ENCODE measurements at regions not wholly inside any gene's neighbourhood (a gene's known extent, or its start where the extent isn't known, plus 50 kb on each side); places are given as distances from the start of the nearest gene placed in this dataset.

DNA sequence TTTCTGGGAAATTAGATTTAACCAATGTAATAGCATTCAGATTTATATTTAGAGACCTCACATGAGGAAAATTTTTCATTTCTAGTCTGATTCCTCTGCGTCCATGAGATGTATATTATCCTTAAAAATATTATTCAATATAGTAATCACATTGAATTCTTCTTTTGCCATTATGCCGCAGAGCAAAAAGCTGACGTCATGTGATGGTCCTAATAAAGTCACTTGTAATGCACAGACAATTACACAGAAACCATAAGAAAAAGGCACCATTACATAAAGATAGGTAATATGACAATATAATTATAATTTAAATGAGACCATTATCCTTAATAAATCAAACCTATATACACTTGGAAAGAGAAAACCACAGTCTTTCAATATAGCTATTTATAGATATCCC is 1021.5 kb downstream of the PCDH9 start:
- no peak overlapping the region for H3K4me3 Mint-ChIP-seq
- H3K4me3 ChIP-seq: no peak overlapping the region
- TF ChIP-seq EZH2 (IDR thresholded peaks at IDR 0.05; ENCODE audit: low read depth, unreplicated experiment): no peak
- TF ChIP-seq, protein P1, sequence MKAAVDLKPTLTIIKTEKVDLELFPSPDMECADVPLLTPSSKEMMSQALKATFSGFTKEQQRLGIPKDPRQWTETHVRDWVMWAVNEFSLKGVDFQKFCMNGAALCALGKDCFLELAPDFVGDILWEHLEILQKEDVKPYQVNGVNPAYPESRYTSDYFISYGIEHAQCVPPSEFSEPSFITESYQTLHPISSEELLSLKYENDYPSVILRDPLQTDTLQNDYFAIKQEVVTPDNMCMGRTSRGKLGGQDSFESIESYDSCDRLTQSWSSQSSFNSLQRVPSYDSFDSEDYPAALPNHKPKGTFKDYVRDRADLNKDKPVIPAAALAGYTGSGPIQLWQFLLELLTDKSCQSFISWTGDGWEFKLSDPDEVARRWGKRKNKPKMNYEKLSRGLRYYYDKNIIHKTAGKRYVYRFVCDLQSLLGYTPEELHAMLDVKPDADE (IDR thresholded peaks at IDR 0.05): no peak
- TF ChIP-seq JUNB (IDR thresholded peaks at IDR 0.05; ENCODE audit: unreplicated experiment): no peak
- TF ChIP-seq STAT1 (IDR thresholded peaks at IDR 0.05; ENCODE audit: unreplicated experiment): no peak
- no peak for TF ChIP-seq REST (IDR thresholded peaks at IDR 0.05; ENCODE audit: unreplicated experiment)
- no peak for TF ChIP-seq CREB1 (CRISPR knock-in tag; IDR thresholded peaks at IDR 0.05; ENCODE audit: low read depth)
- no peak for TF ChIP-seq POLR2AphosphoS5 (IDR thresholded peaks at IDR 0.05; ENCODE audit: low read depth)
- TF ChIP-seq EZH2phosphoT487 (IDR thresholded peaks at IDR 0.05; ENCODE audit: unreplicated experiment): no peak
- no peak for TF ChIP-seq ZNF114 (CRISPR knock-in tag; IDR thresholded peaks at IDR 0.05)
- TF ChIP-seq ZNF331 (CRISPR knock-in tag; IDR thresholded peaks at IDR 0.05; ENCODE audit: low read depth): no peak
- TF ChIP-seq, protein P2, sequence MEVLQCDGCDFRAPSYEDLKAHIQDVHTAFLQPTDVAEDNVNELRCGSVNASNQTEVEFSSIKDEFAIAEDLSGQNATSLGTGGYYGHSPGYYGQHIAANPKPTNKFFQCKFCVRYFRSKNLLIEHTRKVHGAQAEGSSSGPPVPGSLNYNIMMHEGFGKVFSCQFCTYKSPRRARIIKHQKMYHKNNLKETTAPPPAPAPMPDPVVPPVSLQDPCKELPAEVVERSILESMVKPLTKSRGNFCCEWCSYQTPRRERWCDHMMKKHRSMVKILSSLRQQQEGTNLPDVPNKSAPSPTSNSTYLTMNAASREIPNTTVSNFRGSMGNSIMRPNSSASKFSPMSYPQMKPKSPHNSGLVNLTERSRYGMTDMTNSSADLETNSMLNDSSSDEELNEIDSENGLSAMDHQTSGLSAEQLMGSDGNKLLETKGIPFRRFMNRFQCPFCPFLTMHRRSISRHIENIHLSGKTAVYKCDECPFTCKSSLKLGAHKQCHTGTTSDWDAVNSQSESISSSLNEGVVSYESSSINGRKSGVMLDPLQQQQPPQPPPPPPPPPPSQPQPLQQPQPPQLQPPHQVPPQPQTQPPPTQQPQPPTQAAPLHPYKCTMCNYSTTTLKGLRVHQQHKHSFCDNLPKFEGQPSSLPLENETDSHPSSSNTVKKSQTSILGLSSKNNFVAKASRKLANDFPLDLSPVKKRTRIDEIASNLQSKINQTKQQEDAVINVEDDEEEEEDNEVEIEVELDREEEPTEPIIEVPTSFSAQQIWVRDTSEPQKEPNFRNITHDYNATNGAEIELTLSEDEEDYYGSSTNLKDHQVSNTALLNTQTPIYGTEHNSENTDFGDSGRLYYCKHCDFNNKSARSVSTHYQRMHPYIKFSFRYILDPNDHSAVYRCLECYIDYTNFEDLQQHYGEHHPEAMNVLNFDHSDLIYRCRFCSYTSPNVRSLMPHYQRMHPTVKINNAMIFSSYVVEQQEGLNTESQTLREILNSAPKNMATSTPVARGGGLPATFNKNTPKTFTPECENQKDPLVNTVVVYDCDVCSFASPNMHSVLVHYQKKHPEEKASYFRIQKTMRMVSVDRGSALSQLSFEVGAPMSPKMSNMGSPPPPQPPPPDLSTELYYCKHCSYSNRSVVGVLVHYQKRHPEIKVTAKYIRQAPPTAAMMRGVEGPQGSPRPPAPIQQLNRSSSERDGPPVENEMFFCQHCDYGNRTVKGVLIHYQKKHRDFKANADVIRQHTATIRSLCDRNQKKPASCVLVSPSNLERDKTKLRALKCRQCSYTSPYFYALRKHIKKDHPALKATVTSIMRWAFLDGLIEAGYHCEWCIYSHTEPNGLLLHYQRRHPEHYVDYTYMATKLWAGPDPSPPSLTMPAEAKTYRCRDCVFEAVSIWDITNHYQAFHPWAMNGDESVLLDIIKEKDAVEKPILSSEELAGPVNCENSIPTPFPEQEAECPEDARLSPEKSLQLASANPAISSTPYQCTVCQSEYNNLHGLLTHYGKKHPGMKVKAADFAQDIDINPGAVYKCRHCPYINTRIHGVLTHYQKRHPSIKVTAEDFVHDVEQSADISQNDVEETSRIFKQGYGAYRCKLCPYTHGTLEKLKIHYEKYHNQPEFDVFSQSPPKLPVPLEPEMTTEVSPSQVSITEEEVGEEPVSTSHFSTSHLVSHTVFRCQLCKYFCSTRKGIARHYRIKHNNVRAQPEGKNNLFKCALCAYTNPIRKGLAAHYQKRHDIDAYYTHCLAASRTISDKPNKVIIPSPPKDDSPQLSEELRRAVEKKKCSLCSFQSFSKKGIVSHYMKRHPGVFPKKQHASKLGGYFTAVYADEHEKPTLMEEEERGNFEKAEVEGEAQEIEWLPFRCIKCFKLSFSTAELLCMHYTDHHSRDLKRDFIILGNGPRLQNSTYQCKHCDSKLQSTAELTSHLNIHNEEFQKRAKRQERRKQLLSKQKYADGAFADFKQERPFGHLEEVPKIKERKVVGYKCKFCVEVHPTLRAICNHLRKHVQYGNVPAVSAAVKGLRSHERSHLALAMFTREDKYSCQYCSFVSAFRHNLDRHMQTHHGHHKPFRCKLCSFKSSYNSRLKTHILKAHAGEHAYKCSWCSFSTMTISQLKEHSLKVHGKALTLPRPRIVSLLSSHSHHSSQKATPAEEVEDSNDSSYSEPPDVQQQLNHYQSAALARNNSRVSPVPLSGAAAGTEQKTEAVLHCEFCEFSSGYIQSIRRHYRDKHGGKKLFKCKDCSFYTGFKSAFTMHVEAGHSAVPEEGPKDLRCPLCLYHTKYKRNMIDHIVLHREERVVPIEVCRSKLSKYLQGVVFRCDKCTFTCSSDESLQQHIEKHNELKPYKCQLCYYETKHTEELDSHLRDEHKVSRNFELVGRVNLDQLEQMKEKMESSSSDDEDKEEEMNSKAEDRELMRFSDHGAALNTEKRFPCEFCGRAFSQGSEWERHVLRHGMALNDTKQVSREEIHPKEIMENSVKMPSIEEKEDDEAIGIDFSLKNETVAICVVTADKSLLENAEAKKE (CRISPR knock-in tag; IDR thresholded peaks at IDR 0.05): no peak
- TF ChIP-seq CTCF (conservative IDR thresholded peaks at IDR 0.05; ENCODE audit: low read depth in 2 of 2): no peak
- H3K27ac Mint-ChIP-seq: no peak overlapping the region
- DNase-seq (ENCODE audit: low spot score): no peak
- H3F3A ChIP-seq (replicated peaks; ENCODE audit: low read depth): no peaks in the 10 kb centered on the region
- no peaks in the 10 kb centered on the region for H3K36me3 Mint-ChIP-seq (ENCODE audit: low read depth)
- H3K4me2 ChIP-seq: no peak overlapping the region
- no peak overlapping the region for H2AFZ ChIP-seq
- no peaks in the 10 kb centered on the region for H3K9me2 ChIP-seq (ENCODE audit: insufficient read depth)
- peaks cover 2% of the 10 kb centered on the region for H3K27me3 Mint-ChIP-seq (ENCODE audit: insufficient read depth, low read depth, poor library complexity)
- no peaks in the 10 kb centered on the region for H3K36me3 ChIP-seq (ENCODE audit: insufficient read depth)
- no peak for ATAC-seq
- no peaks in the 10 kb centered on the region for H3K4me1 ChIP-seq (ENCODE audit: insufficient read depth)
- no peaks in the 10 kb centered on the region for H3K27me3 ChIP-seq (ENCODE audit: insufficient read depth)
- no peaks in the 10 kb centered on the region; the same call in 2 of the 3 replicates for H3K4me1 Mint-ChIP-seq
- H3K27ac ChIP-seq (ENCODE audit: low read depth): no peak overlapping the region
- no peaks in the 10 kb centered on the region for H3K79me2 ChIP-seq (replicated peaks; ENCODE audit: insufficient read depth)
- no peaks in the 10 kb centered on the region for H4K20me1 ChIP-seq (replicated peaks; ENCODE audit: insufficient read depth)
- no peaks in the 10 kb centered on the region for H3K9me3 Mint-ChIP-seq

All from GM23338 (cell line).